IPS DF 6.9 (cell line): ENCODE measurements at regions not wholly inside any gene's neighbourhood (a gene's known extent, or its start where the extent isn't known, plus 50 kb on each side); places are given as distances from the start of the nearest gene placed in this dataset.
"Not testable (repeated sequence)": the region's sequence is repeated elsewhere in the genome, so short reads cannot be mapped to it uniquely, and the experiment has no call there.

Experiments
- DNase-seq: peaks from one replicate; pipeline ENCODE4 v3.0.0-alpha.2; 2013; ENCODE audit warnings: low read depth, low spot score
- H3K27ac ChIP-seq: one replicate; pipeline ENCODE4 v1.5.1; 2013; ENCODE audit warnings: low read length, control low read depth
- H3K27me3 ChIP-seq: 2 replicates; pipeline ENCODE4 v1.6.1; 2013; ENCODE audit warnings: mild to moderate bottlenecking, low read length; ENCODE audit not compliant: control insufficient read depth, insufficient read depth
- H3K36me3 ChIP-seq: 2 replicates; pipeline ENCODE4 v1.6.1; 2013; ENCODE audit warnings: low read length; ENCODE audit not compliant: control insufficient read depth, insufficient read depth
- H3K4me1 ChIP-seq: 2 replicates; pipeline ENCODE4 v1.6.1; 2013; ENCODE audit warnings: low read length; ENCODE audit not compliant: control insufficient read depth, insufficient read depth
- H3K4me3 ChIP-seq: 2 replicates; pipeline ENCODE4 v1.5.1; 2013; ENCODE audit warnings: mild to moderate bottlenecking, low read length
- H3K9me3 ChIP-seq: 2 replicates; pipeline ENCODE4 v1.6.1; 2013; ENCODE audit warnings: low read length, inconsistent platforms; ENCODE audit not compliant: control insufficient read depth, insufficient read depth
- WGBS: extraction: QIAGEN DNeasy Blood & Tissue Kit; methylation state at CpG from one replicate; pipeline ENCODE4 v1.1.7; 2013; ENCODE audit warnings: mixed read lengths, missing lambda C conversion rate; ENCODE audit not compliant: insufficient read length, insufficient coverage; 5-methylcytosine and 5-hydroxymethylcytosine counted together

DNA sequence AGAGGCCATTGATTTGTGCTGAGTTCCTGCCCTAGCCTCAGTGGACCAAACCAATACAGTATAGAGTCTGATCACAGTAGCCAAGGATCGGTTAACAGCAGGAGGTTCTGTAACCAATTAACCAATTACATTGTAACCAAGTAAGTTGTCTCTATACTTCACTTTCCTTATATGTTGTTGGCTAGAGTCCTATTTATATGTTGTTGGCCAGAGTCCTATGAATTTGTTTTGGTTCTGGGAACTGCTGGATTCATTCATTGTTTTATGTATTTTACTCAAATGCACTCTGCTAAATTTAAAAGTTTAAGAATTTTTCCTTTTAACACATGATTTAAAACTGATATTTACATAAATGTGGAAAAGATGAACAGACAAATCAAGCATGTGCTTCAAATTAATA, 597.4 kb upstream of the HS3ST5 start:
- no peaks in the 10 kb centered on the region for H3K27me3 ChIP-seq
- no peak for DNase-seq
- H3K4me3 ChIP-seq: no peak overlapping the region
- H3K4me1 ChIP-seq: peaks cover 2% of the 10 kb centered on the region; the same call in 1 of the 2 replicates
- H3K27ac ChIP-seq: no peak overlapping the region
- no CpG with 5 or more reads among the region's 1 CpG for WGBS
- no peaks in the 10 kb centered on the region for H3K36me3 ChIP-seq
- no peaks in the 10 kb centered on the region for H3K9me3 ChIP-seq

DNA sequence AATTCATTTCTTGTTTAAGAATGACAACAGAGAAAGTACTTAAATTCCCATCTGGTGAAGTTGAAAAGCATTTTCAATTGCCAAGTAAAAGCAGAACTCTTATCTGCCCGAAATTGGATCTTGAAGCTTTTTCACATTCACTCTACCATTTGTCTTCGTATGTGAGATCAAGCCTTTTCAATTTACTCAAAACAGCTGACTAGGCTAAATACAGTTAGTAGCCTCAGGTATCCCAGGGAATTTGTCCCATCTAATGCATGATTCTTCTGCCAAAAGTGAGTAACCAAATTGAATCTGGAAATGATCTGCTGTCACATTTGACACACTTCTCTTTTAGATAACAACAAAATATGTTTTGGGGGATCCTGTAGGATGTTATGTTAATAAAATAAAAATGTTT, 596.8 kb upstream of the HS3ST5 start:
- Histone ChIP-seq H3K9me3 (no peaks in the 10 kb centered on the region), H3K4me1 (peaks cover 2% of the 10 kb centered on the region; the same call in 1 of the 2 replicates), H3K27me3 (no peaks in the 10 kb centered on the region), H3K36me3 (no peaks in the 10 kb centered on the region), H3K27ac (no peak overlapping the region), H3K4me3 (no peak overlapping the region)
- WGBS: no CpG with 5 or more reads among the region's 2 CpGs
- no peak for DNase-seq

DNA sequence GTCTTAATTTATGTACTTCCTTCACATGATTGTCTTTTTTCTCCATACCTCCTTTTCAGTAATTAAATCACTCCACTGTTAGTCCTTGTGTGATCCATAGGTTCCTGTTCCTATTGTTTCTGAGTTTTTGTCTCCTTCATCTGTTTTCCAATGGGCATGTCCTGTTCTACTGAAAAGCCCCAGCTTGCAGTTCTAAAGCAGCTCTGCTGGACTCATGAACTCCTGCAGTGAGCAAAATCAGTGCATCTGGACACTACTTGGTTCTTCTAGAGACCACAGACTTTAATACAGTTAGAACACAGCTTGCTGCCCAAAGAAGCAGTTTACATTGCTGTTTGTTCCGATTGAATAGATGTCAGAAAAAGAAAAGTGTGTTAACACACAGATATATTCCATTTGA, 593.3 kb upstream of the HS3ST5 start:
- DNase-seq: no peak
- H3K9me3 ChIP-seq: no peaks in the 10 kb centered on the region
- H3K27me3 ChIP-seq: no peaks in the 10 kb centered on the region
- peaks cover 2% of the 10 kb centered on the region; the same call in 1 of the 2 replicates for H3K4me1 ChIP-seq
- H3K4me3 ChIP-seq: no peak overlapping the region
- no peaks in the 10 kb centered on the region for H3K36me3 ChIP-seq
- no peak overlapping the region for H3K27ac ChIP-seq
- WGBS: no CpG with 5 or more reads among the region's 1 CpG

DNA sequence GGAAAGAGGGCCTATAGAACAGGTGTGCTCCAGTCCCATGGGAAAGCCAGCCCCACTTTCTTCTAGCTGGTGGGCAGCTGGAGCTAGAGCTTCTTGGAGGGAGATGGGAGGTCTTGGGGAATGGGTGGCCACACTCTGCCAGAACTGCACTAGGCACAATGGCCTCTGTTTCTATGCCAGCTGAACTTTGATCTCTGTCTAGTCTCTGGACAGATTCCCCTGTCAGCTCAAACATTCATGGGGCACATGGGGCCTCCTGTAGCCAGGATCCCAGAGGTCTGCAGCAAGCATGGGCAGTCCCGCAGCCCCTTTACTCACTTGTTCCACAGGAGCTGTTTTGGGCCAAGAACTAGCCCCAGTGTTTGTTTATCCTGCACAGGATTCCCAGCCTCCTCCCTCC, 591.3 kb upstream of the HS3ST5 start:
- H3K27ac ChIP-seq: no peak overlapping the region
- H3K9me3 ChIP-seq: no peaks in the 10 kb centered on the region
- no peaks in the 10 kb centered on the region for H3K27me3 ChIP-seq
- H3K4me3 ChIP-seq: no peak overlapping the region
- no peaks in the 10 kb centered on the region for H3K36me3 ChIP-seq
- peaks cover 2% of the 10 kb centered on the region; the same call in 1 of the 2 replicates for H3K4me1 ChIP-seq
- no CpG with 5 or more reads among the region's 1 CpG for WGBS
- no peak for DNase-seq

DNA sequence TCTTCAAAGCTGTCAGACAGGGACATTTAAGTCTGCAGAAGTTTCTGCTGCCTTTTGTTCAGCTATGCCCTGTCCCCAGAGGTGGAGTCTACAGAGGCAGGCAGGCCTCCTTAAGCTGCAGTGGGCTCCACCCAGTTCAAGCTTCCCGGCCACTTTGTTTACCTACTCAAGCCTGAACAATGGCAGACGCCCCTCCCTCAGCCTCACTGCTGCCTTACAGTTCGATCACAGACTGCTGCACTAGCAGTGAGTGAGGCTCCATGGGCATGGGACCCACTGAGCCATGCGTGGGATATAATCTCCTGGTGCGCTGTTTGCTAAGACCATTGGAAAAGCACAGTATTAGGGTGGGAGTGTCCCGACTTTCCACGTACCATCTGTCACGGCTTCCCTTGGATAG, 585.9 kb upstream of the HS3ST5 start:
- H3K9me3 ChIP-seq, H3K4me1 ChIP-seq, H3K27ac ChIP-seq, DNase-seq, H3K4me3 ChIP-seq, H3K27me3 ChIP-seq, H3K36me3 ChIP-seq: not testable (repeated sequence)
- no CpG with 5 or more reads among the region's 8 CpGs for WGBS

DNA sequence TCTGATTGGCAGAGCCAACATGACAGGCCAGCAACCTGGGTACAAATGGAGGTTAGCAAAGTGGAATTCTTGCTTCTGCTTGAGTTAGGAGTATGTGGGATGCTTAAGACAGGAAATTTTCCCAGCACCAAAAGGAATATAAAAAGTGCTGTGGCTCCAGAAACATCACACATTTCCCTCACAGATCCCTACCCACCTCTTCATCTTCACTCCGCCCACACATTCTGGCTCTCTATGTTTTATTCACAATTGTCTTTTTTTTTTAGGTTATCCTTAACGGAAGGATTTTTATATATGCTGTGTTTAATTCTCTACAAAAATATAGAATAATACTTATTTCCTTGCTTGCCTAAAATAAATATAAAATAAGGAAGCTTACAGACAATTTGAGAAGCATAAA, 563.3 kb upstream of the HS3ST5 start:
- Histone ChIP-seq H3K9me3 (no peaks in the 10 kb centered on the region), H3K27me3 (no peaks in the 10 kb centered on the region), H3K4me1 (no peaks in the 10 kb centered on the region), H3K4me3 (no peak overlapping the region), H3K36me3 (no peaks in the 10 kb centered on the region), H3K27ac (no peak overlapping the region)
- WGBS: no CpG with 5 or more reads among the region's 2 CpGs
- no peak for DNase-seq

DNA sequence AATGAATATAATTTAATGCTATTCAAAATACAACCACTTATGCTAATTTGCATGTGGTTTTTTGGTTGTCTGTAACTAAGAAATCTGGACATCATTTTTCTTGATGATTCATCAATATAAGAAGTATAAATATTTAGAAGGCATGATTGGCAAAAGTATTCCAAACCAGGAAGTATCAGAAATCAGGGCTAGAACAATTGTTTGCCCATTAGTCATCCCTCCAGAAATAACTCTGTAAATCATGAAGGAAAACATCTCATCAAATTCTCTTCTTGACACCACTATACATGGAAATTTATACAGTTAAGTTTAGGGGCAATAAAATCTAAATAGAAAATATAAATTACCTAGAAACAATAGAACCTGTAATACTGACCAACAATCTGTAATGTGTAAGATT, 554.7 kb upstream of the HS3ST5 start:
- no peak for DNase-seq
- H3K4me1 ChIP-seq: no peaks in the 10 kb centered on the region
- H3K9me3 ChIP-seq: no peaks in the 10 kb centered on the region
- H3K27me3 ChIP-seq: no peaks in the 10 kb centered on the region
- no peak overlapping the region for H3K4me3 ChIP-seq
- no peaks in the 10 kb centered on the region for H3K36me3 ChIP-seq
- H3K27ac ChIP-seq: no peak overlapping the region

DNA sequence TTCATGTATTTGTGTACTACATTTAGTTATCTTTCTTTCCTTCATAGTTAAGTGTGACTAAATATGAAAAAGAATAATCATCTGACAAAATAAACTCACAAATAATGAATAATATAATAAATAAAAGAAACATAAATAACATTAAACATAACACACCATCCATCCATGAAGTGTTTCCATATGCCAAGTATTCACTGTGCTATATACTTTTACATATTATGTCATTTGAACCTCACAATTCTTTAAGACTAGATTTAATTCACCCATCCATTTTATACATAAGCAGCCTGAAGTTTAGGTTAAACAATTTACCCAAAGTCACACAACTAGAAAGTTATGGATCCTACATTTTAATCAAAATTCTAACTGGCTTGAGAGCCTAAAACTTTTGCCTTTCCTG, 549.4 kb upstream of the HS3ST5 start:
- H3K27me3 ChIP-seq: no peaks in the 10 kb centered on the region
- H3K4me1 ChIP-seq: no peaks in the 10 kb centered on the region
- H3K4me3 ChIP-seq: no peak overlapping the region
- H3K9me3 ChIP-seq: no peaks in the 10 kb centered on the region
- H3K36me3 ChIP-seq: no peaks in the 10 kb centered on the region
- no peak for DNase-seq
- H3K27ac ChIP-seq: no peak overlapping the region

DNA sequence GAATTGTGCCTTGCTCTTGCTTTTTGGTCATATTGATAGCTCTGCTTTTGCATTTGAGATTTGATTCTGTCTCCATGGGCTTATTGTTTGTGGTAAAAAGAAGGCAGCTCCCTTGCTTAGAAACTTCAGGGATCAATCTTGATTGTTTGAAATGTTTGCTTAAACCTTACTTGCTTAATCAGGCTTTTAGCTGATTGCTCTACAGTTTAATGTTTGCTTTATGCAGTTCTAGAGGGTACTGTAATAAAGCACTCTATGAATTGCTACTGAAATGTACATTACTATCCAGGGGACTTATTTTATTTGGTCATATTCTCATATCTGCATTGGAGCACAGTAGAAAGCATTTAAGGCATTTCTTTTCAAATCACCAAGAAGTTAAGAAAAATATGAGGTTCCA, 545.4 kb upstream of the HS3ST5 start:
- Histone ChIP-seq H3K36me3 (no peaks in the 10 kb centered on the region), H3K27ac (no peak overlapping the region), H3K9me3 (no peaks in the 10 kb centered on the region), H3K4me3 (no peak overlapping the region), H3K4me1 (no peaks in the 10 kb centered on the region), H3K27me3 (no peaks in the 10 kb centered on the region)
- no peak for DNase-seq

DNA sequence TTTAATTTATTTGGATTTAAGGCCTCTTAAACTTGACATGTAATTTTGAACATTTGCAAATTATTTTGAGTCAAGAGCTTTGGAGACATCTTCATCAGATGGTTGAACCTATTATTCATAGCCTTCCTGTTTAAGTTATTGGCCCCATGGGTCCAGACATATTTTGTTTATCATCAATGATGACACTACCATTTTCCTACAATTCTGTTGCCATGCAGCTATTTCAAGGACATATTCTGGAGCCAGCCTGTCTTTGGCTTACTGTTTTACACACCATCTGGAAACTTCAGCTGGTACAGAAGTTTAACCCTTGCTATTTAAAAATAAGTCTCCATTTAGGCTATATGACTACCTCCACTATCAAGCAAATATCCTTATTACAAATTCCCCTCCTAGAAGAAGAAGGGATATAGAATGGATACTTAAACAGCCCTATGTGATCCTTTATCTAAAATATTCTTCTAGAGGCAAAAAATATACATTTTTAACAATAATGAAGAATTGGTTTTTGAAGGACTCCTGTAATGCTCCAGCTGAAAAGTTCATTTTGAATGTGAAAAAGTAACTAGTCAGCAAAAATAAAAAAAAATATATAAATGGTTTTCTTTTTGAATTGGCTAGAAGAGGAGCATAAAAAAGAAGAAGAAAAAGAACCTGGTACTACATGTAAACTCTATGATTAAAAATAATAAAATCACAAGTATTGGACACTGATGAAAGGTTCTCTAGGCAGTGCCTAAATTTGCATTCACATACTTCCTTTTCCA, 544.0 kb upstream of the HS3ST5 start:
- Histone ChIP-seq H3K27ac (no peak overlapping the region), H3K36me3 (no peaks in the 10 kb centered on the region), H3K27me3 (no peaks in the 10 kb centered on the region), H3K9me3 (no peaks in the 10 kb centered on the region), H3K4me3 (no peak overlapping the region), H3K4me1 (no peaks in the 10 kb centered on the region)
- no peak for DNase-seq

DNA sequence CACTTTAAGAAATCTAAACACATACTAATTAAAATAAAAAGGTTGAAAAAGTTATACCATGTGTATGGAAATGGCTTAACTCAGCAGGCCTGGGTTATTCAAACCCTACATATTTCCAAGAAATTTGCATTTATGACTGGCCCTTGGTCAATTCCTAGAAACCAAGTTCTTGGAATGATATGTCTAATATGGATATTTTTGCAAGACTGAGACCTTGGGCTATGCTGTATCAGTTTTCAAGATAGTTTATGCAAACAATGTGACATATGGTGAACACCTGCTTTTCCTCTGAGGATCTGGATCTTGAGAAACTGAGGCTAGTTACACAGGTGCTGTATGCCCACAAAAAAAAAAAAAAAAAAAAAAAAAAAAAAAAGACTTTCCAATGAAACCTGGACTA, 536.9 kb upstream of the HS3ST5 start:
- H3K27me3 ChIP-seq: no peaks in the 10 kb centered on the region
- no peak overlapping the region for H3K4me3 ChIP-seq
- H3K27ac ChIP-seq: no peak overlapping the region
- no peak for DNase-seq
- H3K36me3 ChIP-seq: no peaks in the 10 kb centered on the region
- H3K9me3 ChIP-seq: no peaks in the 10 kb centered on the region
- no peaks in the 10 kb centered on the region for H3K4me1 ChIP-seq
